ENCODE measurements at regions not wholly inside any gene's neighbourhood (a gene's known extent, or its start where the extent isn't known, plus 50 kb on each side); places are given as distances from the start of the nearest gene placed in this dataset.

GRCh38 chr12:27179400-27180214 is 64.5 kb upstream of the STK38L start:
- DNase-seq (ENCODE audit: low read depth, low spot score), result peak; percentile 76
- Histone ChIP-seq H3K27ac (ENCODE audit: low read depth, low read length) (no peak overlapping the region), H3K9me3 (ENCODE audit: control insufficient read depth, insufficient read depth, low read length) (no peaks in the 10 kb centered on the region), H3K27me3 (ENCODE audit: control insufficient read depth, insufficient read depth, low read length) (no peaks in the 10 kb centered on the region), H3K4me3 (ENCODE audit: low read depth, low read length) (no peak overlapping the region)
- ChIA-PET CTCF (interaction anchor here (0.7 to 1.6 kb wide), 3 partner anchors 10 to 37 kb away, joined by 3 to 6 read pairs (median 4); no protein-coding TSS in a partner anchor), POLR2A (interaction anchor here (0.8 to 2.1 kb wide), 3 partner anchors 11 to 65 kb away, joined by 3 to 14 read pairs (median 4); partner anchors contain the start of gene STK38L)
- TF ChIP-seq CTCF (IDR thresholded peaks at IDR 0.05; ENCODE audit: low read depth, low read length), result no peak

GRCh38 chr12:27180906-27181505 is 63.1 kb upstream of the STK38L start:
- DNase-seq (ENCODE audit: low read depth, low spot score), result no peak
- POLR2A ChIA-PET, result no interaction called here
- no peak overlapping the region for H3K27ac ChIP-seq (ENCODE audit: low read depth, low read length)

GRCh38 chr12:27183342-27183741 is 60.7 kb upstream of the STK38L start:
- no peak overlapping the region for H3K4me3 ChIP-seq (ENCODE audit: low read depth, low read length)
- no peak overlapping the region for H3K27ac ChIP-seq (ENCODE audit: low read depth, low read length)
- no peaks in the 10 kb centered on the region for H3K27me3 ChIP-seq (ENCODE audit: control insufficient read depth, insufficient read depth, low read length)
- no peak for DNase-seq (ENCODE audit: low read depth, low spot score)
- ChIA-PET CTCF (no interaction called here), POLR2A (no interaction called here)
- no peak for TF ChIP-seq CTCF (IDR thresholded peaks at IDR 0.05; ENCODE audit: low read depth, low read length)
- no peaks in the 10 kb centered on the region for H3K9me3 ChIP-seq (ENCODE audit: control insufficient read depth, insufficient read depth, low read length)

More at GRCh38 chr12:27180906-27181505, 63.1 kb upstream of the STK38L start:
- H3K27me3 ChIP-seq (ENCODE audit: control insufficient read depth, insufficient read depth, low read length), result no peaks in the 10 kb centered on the region
- CTCF ChIA-PET, result interaction anchor here (0.7 to 1.6 kb wide), 5 partner anchors 39 to 404 kb away, joined by 3 to 6 read pairs (median 3); no protein-coding TSS in a partner anchor
- no peak overlapping the region for H3K4me3 ChIP-seq (ENCODE audit: low read depth, low read length)
- H3K9me3 ChIP-seq (ENCODE audit: control insufficient read depth, insufficient read depth, low read length), result no peaks in the 10 kb centered on the region
- no peak for TF ChIP-seq CTCF (IDR thresholded peaks at IDR 0.05; ENCODE audit: low read depth, low read length)

- no peaks in the 10 kb centered on the region for H3K27me3 ChIP-seq (ENCODE audit: control insufficient read depth, insufficient read depth, low read length)
- POLR2A ChIA-PET, result no interaction called here
- no peak overlapping the region for H3K4me3 ChIP-seq (ENCODE audit: low read depth, low read length)
- DNase-seq (ENCODE audit: low read depth, low spot score), result no peak
- CTCF ChIA-PET, result no interaction called here
- no peaks in the 10 kb centered on the region for H3K9me3 ChIP-seq (ENCODE audit: control insufficient read depth, insufficient read depth, low read length)
- TF ChIP-seq CTCF (IDR thresholded peaks at IDR 0.05; ENCODE audit: low read depth, low read length), result no peak
- H3K27ac ChIP-seq (ENCODE audit: low read depth, low read length), result no peak overlapping the region
These were observed 58.7 kb upstream of the STK38L start for GRCh38 chr12:27185234-27186021.

Measured in AG04450 (cell line).